T-helper 2 cell treated with Interferon-gamma antibody and Interleukin-4, amounts not matched to agents 5 μg/mL and 100 μg/mL, for 36 hours (primary cell): ENCODE measurements at regions not wholly inside any gene's neighbourhood (a gene's known extent, or its start where the extent isn't known, plus 50 kb on each side); places are given as distances from the start of the nearest gene placed in this dataset.

ENCODE experiments used
- DNase-seq: peaks from one replicate; pipeline ENCODE4 v3.0.0; 2021; ENCODE audit warnings: low spot score
- H3K27ac Mint-ChIP-seq: one replicate; pipeline ENCODE4 v1.8.0; 2021; ENCODE audit warnings: mild to moderate bottlenecking, mixed read lengths
- H3K27me3 Mint-ChIP-seq: one replicate; pipeline ENCODE4 v1.8.0; 2021; ENCODE audit warnings: low read depth, mixed read lengths
- H3K36me3 Mint-ChIP-seq: one replicate; pipeline ENCODE4 v1.8.0; 2021; ENCODE audit warnings: low read depth, mixed read lengths
- H3K4me1 Mint-ChIP-seq: one replicate; pipeline ENCODE4 v1.8.0; 2021; ENCODE audit warnings: low read depth, mixed read lengths
- H3K4me3 Mint-ChIP-seq: one replicate; pipeline ENCODE4 v1.8.0; 2022; ENCODE audit warnings: mild to moderate bottlenecking, moderate library complexity, mixed read lengths
- H3K9me3 Mint-ChIP-seq: one replicate; pipeline ENCODE4 v1.8.0; 2021; ENCODE audit warnings: mixed read lengths

DNA sequence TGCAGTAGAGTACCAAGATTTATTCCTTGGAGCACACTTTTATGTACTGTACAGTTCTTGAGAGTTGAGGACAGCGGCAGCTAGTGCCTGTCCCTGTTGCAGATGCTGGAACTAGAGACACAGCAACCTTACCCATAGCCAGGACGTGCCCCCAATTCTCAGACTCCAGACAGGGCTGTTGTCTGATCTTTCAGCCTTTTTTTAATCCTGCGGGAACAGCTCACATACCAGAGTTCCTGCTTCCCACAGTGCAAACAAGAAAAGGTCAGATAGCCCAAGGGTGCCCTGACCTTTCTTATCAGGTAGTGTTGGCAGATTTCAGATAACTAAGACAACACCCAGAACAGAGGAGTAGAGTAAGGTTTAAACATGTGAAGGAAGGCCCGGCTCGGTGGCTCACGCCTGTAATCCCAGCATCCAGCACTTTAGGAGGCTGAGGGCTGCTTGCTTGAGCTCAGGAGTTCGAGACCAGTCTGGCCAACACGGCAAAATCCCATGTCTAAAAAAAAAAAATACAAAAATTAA is 78.5 kb downstream of the DOP1B start:
- no peak overlapping the region for H3K27ac Mint-ChIP-seq
- H3K36me3 Mint-ChIP-seq = peaks cover 24% of the 10 kb centered on the region
- no peak for DNase-seq
- no peaks in the 10 kb centered on the region for H3K9me3 Mint-ChIP-seq
- H3K27me3 Mint-ChIP-seq = no peaks in the 10 kb centered on the region
- H3K4me3 Mint-ChIP-seq = no peak overlapping the region
- peaks cover 3% of the 10 kb centered on the region for H3K4me1 Mint-ChIP-seq

DNA sequence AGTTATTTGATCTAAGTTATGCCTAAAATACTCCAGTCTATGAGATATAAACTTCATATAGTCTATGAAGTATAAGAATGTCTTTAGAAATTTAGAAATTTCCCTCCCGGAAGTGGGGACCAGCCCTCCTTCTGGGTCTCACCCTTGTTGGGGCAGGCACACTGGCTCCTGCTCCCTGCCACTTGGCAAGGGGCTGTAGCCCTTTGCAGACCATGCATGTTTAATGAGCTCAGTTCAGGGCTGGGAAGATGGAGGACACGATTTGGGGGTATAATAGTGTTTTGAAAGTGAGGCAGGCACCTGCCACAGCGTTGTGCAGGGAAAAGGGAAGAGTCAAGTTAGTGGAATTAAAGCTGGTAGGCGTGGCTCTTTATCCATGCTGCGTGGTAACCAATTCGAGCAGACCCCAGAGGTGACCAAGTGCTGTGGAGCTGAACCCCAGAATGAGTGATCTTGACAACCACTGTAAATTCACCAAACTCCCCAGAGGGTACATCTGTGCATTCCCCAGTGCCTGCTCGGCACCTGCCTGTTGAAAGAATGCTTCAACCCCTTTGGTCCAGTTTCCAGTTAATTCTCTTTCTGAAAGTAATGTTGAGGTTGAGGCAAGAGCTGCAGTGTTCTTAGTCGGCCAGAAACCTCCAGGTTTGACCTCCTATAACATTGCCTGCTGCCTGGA is 79.6 kb downstream of the DOP1B start:
- H3K27ac Mint-ChIP-seq = no peak overlapping the region
- H3K4me1 Mint-ChIP-seq = peaks cover 3% of the 10 kb centered on the region
- H3K4me3 Mint-ChIP-seq = no peak overlapping the region
- no peak for DNase-seq
- no peaks in the 10 kb centered on the region for H3K27me3 Mint-ChIP-seq
- no peaks in the 10 kb centered on the region for H3K9me3 Mint-ChIP-seq
- H3K36me3 Mint-ChIP-seq = peaks cover 21% of the 10 kb centered on the region

- H3K4me1 Mint-ChIP-seq = peaks cover 3% of the 10 kb centered on the region
- peaks cover 21% of the 10 kb centered on the region for H3K36me3 Mint-ChIP-seq
- H3K27me3 Mint-ChIP-seq = no peaks in the 10 kb centered on the region
- DNase-seq = no peak
- H3K4me3 Mint-ChIP-seq = no peak overlapping the region
- H3K27ac Mint-ChIP-seq = no peak overlapping the region
- no peaks in the 10 kb centered on the region for H3K9me3 Mint-ChIP-seq
Measured at GRCh38 chr21:36237441-36237840, 80.8 kb downstream of the DOP1B start.

GRCh38 chr21:36239585-36239984 is 80.4 kb upstream of the MORC3 start:
- Mint-ChIP-seq H3K4me3 (no peak overlapping the region), H3K9me3 (no peaks in the 10 kb centered on the region), H3K4me1 (peaks cover 3% of the 10 kb centered on the region), H3K36me3 (peaks cover 17% of the 10 kb centered on the region), H3K27ac (no peak overlapping the region), H3K27me3 (no peaks in the 10 kb centered on the region)
- DNase-seq = no peak

- Mint-ChIP-seq H3K27ac (no peak overlapping the region), H3K4me1 (peaks cover 3% of the 10 kb centered on the region), H3K4me3 (no peak overlapping the region), H3K36me3 (peaks cover 23% of the 10 kb centered on the region), H3K27me3 (no peaks in the 10 kb centered on the region), H3K9me3 (no peaks in the 10 kb centered on the region)
- DNase-seq = no peak
Measured at GRCh38 chr21:36241717-36242116, 78.3 kb upstream of the MORC3 start.

DNA sequence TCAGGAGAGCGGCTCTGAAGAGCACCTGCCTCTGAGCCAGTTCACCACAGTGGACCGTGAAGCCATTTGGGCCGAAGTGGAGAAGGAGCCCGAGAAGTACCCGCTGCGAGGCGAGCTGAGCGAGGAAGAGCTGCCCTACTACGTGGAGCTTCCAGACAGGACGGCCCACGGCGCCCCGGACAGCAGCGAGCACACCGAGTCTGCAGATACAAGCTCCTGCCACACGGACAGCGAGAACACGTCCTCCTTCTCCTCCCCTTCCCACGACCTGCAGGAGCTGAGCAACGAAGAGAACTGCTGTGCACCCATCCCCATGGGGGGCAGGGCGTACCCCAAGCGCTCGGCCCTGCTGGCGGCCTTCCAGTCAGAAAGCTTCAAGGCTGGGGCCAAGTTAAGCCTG is 74.9 kb upstream of the MORC3 start:
- DNase-seq = no peak
- Mint-ChIP-seq H3K27ac (no peak overlapping the region), H3K36me3 (peaks cover 28% of the 10 kb centered on the region)

DNA sequence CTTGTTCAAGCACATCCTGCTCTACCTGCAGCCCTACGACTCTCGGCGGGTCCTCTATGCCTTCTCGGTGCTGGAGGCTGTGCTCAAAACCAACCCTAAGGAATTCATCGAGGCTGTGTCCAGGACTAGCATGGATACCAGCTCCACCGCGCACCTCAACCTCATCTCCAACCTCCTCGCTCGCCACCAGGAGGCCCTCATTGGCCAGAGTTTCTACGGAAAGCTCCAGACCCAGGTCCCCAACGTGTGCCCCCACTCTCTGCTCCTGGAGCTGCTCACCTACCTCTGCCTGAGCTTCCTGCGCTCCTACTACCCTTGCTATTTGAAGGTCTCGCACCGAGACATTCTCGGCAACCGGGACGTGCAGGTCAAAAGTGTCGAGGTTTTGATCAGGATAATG is 74.3 kb upstream of the MORC3 start:
- Mint-ChIP-seq H3K27me3 (no peaks in the 10 kb centered on the region), H3K27ac (no peak overlapping the region), H3K9me3 (no peaks in the 10 kb centered on the region), H3K36me3 (peaks cover 29% of the 10 kb centered on the region), H3K4me1 (peaks cover 3% of the 10 kb centered on the region), H3K4me3 (no peak overlapping the region)
- no peak for DNase-seq

More for the DNA sequence above, 74.9 kb upstream of the MORC3 start:
- Mint-ChIP-seq H3K27me3 (no peaks in the 10 kb centered on the region), H3K4me1 (peaks cover 3% of the 10 kb centered on the region), H3K9me3 (no peaks in the 10 kb centered on the region), H3K4me3 (no peak overlapping the region)

GRCh38 chr21:36246080-36246631 is 73.8 kb upstream of the MORC3 start:
- no peak overlapping the region for H3K27ac Mint-ChIP-seq
- peaks cover 34% of the 10 kb centered on the region for H3K36me3 Mint-ChIP-seq
- peaks cover 3% of the 10 kb centered on the region for H3K4me1 Mint-ChIP-seq
- no peaks in the 10 kb centered on the region for H3K9me3 Mint-ChIP-seq
- H3K27me3 Mint-ChIP-seq = no peaks in the 10 kb centered on the region
- no peak for DNase-seq
- H3K4me3 Mint-ChIP-seq = no peak overlapping the region

- Mint-ChIP-seq H3K9me3 (no peaks in the 10 kb centered on the region), H3K27ac (no peak overlapping the region), H3K4me1 (peaks cover 3% of the 10 kb centered on the region), H3K36me3 (peaks cover 35% of the 10 kb centered on the region), H3K27me3 (no peaks in the 10 kb centered on the region), H3K4me3 (no peak overlapping the region)
- no peak for DNase-seq
Measured at GRCh38 chr21:36247316-36248010, 72.5 kb upstream of the MORC3 start.

DNA sequence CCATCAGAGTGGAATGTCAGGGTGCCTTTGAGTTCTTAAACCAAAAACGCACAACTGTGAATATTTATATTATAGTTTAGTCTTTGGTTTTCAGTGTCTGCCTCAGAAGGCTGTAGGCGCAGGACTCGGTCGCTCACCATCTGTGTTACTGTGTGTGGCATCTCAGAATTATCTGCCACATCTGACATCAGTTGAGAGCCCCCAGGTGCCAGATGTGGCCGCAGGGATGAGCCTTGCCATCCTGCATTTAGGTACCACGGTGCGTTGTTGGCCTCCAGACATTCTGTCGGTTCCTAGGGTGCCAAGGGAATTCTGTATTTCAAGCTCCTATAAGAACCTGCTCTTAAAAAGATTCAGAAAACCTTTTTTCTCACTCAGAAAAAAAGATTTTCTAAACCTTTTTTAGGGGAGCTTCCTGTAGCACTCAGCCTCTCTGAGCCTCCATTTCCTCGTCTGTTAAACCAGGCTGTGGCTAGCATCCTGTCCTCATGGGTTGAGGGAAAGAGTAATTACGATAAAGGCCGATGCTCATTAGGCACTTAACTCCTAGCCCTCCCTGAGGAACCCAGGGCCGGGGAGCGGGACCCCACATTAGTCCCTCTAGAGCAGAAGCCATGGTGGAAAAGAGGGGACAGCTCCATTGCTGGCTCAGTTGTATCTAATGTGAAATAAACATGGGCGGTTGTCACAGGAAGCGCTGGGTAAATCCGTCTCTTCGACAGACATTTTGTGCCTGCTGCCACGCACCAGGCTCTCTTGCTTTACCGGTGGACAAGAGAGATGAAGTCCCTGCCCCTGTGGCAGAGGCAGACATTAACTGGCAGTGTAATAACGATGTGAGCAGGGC is 70.2 kb upstream of the MORC3 start:
- H3K27me3 Mint-ChIP-seq = no peaks in the 10 kb centered on the region
- no peak overlapping the region for H3K27ac Mint-ChIP-seq
- peaks cover 12% of the 10 kb centered on the region for H3K4me1 Mint-ChIP-seq
- no peaks in the 10 kb centered on the region for H3K9me3 Mint-ChIP-seq
- H3K4me3 Mint-ChIP-seq = no peak overlapping the region
- DNase-seq = no peak
- H3K36me3 Mint-ChIP-seq = peaks cover 45% of the 10 kb centered on the region

DNA sequence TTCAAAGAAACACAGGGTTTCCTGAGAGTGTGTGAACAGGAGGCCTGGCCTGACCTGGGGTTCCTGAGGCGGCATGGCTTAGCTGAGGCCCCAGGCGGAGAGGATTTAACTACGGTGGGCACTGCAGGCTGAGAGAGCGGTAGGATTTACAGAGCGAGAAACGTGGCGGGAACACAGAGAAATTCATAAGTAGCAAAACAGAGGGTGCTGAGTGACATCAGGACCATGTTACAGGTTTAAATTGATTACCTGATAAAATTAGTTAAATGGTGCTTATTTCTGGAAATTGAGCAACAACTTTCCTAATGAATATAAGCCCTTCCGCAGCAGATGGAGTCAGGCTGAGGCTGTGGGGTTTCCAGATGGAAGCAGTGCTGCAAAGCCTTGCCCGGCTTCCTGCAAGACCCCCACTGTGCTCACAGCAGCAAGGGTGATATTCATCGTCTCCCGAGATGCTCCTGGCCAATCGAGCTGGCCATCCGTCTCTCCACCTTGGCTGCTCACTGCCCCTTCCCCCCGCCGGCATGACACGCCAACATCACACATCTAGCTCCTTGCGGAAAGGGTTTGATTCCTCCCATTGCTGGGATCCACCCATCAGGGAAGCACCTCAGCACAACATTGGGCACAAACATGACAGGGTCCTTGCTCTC is 69.4 kb upstream of the MORC3 start:
- peaks cover 14% of the 10 kb centered on the region for H3K4me1 Mint-ChIP-seq
- no peaks in the 10 kb centered on the region for H3K27me3 Mint-ChIP-seq

DNA sequence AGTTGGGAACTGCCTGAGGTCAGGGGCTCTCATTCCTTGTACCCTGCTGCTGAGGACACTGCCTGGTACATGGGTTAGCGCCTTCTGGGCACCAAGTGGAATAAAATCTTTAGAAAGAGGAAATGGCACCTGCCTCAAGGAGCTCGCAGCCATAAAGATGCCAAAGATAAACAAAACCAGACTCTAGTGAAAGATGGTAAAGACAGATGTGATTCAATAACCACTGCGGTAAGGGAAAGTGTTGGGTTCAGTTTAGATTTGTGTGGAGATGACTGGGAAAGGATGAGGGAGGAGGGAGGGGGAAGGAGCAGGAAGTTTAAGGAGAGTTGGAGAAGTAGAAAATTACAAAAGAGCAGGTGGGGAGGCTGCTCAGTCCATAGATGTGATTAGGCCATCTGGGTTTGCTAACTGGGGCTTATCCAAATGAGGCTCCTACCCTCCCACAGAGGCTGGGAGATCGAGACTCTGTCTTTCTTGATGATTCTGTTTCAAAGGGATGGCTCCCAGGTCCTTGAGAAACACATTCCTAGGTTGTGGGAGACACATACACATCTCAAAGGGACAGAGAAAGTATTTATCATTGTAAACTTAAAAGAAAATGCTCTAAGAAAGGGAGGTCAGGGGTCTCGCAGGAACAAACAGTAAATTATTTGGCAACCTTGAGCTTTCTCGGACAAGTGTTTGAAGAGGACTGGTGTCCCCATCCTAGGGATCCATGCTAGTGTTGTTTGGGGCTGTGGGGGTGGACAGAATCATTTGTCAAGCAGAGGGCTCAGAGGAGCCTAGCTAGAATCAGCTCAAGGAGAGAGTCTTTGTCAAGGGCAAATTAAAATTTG is 65.7 kb upstream of the MORC3 start:
- Mint-ChIP-seq H3K4me3 (peak overlapping the region; percentile 2), H3K4me1 (peaks cover 17% of the 10 kb centered on the region), H3K36me3 (peaks cover 36% of the 10 kb centered on the region), H3K27ac (peak overlapping the region; percentile 1), H3K27me3 (no peaks in the 10 kb centered on the region), H3K9me3 (no peaks in the 10 kb centered on the region)
- no peak for DNase-seq

More for the DNA sequence above, 69.4 kb upstream of the MORC3 start:
- no peaks in the 10 kb centered on the region for H3K9me3 Mint-ChIP-seq
- no peak for DNase-seq
- peaks cover 47% of the 10 kb centered on the region for H3K36me3 Mint-ChIP-seq
- no peak overlapping the region for H3K4me3 Mint-ChIP-seq
- no peak overlapping the region for H3K27ac Mint-ChIP-seq

GRCh38 chr21:36255663-36256062 is 64.3 kb upstream of the MORC3 start:
- H3K27ac Mint-ChIP-seq = peak overlapping the region; percentile 5

More at GRCh38 chr21:36255663-36256062, 64.3 kb upstream of the MORC3 start:
- no peak for DNase-seq
- Mint-ChIP-seq H3K9me3 (no peaks in the 10 kb centered on the region), H3K36me3 (peaks cover 36% of the 10 kb centered on the region), H3K4me1 (peaks cover 27% of the 10 kb centered on the region), H3K4me3 (no peak overlapping the region), H3K27me3 (no peaks in the 10 kb centered on the region)
